ENCODE measurements at regions not wholly inside any gene's neighbourhood (a gene's known extent, or its start where the extent isn't known, plus 50 kb on each side); places are given as distances from the start of the nearest gene placed in this dataset.

GRCh38 chr13:27869436-27870095, 50.2 kb upstream of the PDX1 start:
- no peak for DNase-seq (ENCODE audit: extremely low spot score)
- ChIA-PET CTCF (interaction anchor here (0.5 to 3.2 kb wide), 12 partner anchors 9 to 117 kb away, joined by 3 to 40 read pairs (median 4); no protein-coding TSS in a partner anchor), POLR2A (no interaction called here)
- no peak for TF ChIP-seq CTCF (IDR thresholded peaks at IDR 0.05; ENCODE audit: control extremely low read depth, extremely low read depth, low read depth, missing control alignments)

Data from GM10248 (cell line).